Tibial nerve (tissue), 4 donors: ENCODE measurements at regions not wholly inside any gene's neighbourhood (a gene's known extent, or its start where the extent isn't known, plus 50 kb on each side); places are given as distances from the start of the nearest gene placed in this dataset.

ENCODE experiments used
- DNase-seq, 2 donors: peaks; one replicate each; pipeline ENCODE4 v3.0.0-alpha.2; 2019; ENCODE audit warnings: low spot score in 2 of 2
- H3K27ac ChIP-seq, 4 donors: fragments of 200-600 bp; sonication (generic) in 3 of 4; one replicate each; pipeline ENCODE4 v1.5.1; 2017 to 2019; ENCODE audit warnings: mild to moderate bottlenecking in 1 of 4
- H3K27me3 ChIP-seq, 2 donors: fragments of 200-600 bp; sonication (generic) in 1 of 2; one replicate each; pipeline versions ENCODE4 v1.5.1 to v1.6.0; 2017 to 2019
- H3K36me3 ChIP-seq, 3 donors: fragments of 200-600 bp; sonication (generic); one replicate each; pipeline ENCODE4 v1.5.1; 2018 to 2019
- H3K4me1 ChIP-seq, 4 donors: fragments of 200-600 bp; sonication (generic) in 3 of 4; one replicate each; pipeline ENCODE4 v1.5.1; 2017 to 2019
- H3K4me3 ChIP-seq, 4 donors: fragments of 200-600 bp; sonication (generic) in 3 of 4; one replicate each; pipeline ENCODE4 v1.5.1; 2017 to 2019; ENCODE audit warnings: mild to moderate bottlenecking in 1 of 4, moderate library complexity in 1 of 4
- H3K9me3 ChIP-seq, 4 donors: fragments of 200-600 bp; sonication (generic) in 3 of 4; one replicate each; pipeline ENCODE4 v1.5.1; 2017 to 2019
- CTCF ChIP-seq, 5 experiments: fragments of 200-600 bp in 3 of 5; fragments of 450-650 bp in 2 of 5; sonication (generic) in 3 of 5; IDR thresholded peaks; one replicate each; pipeline ENCODE4 v1.5.1; 2016 to 2019; ENCODE audit warnings: antibody characterized with exemption in 5 of 5, mild to moderate bottlenecking in 3 of 5, moderate library complexity in 2 of 5
- EP300 ChIP-seq, 2 donors: sonication (generic); formaldehyde crosslinking; IDR thresholded peaks; one replicate each; pipeline ENCODE4 v1.6.1; 2017; ENCODE audit warnings: antibody characterized with exemption in 2 of 2, mild to moderate bottlenecking in 1 of 2
- POLR2A ChIP-seq, 2 donors: fragments of 450-650 bp; IDR thresholded peaks; one replicate each; pipeline ENCODE4 v1.6.1; 2017; ENCODE audit warnings: antibody characterized with exemption in 2 of 2, mild to moderate bottlenecking in 2 of 2, moderate library complexity in 2 of 2
- WGBS, 2 donors: methylation state at CpG; one replicate each; pipeline ENCODE4 v1.1.5; 2018; 5-methylcytosine and 5-hydroxymethylcytosine counted together

- Histone ChIP-seq H3K4me3 (no peak overlapping the region), H3K27ac (no peak overlapping the region), H3K4me1 (no peaks in the 10 kb centered on the region), H3K9me3 (no peaks in the 10 kb centered on the region), H3K36me3 (no peaks in the 10 kb centered on the region), H3K27me3 (no peaks in the 10 kb centered on the region)
- WGBS, 2 donors, result 64 to 67% methylated on average over 4 of the region's 4 CpGs
- TF ChIP-seq POLR2A (IDR thresholded peaks at IDR 0.05), result no peak
- TF ChIP-seq EP300 (IDR thresholded peaks at IDR 0.05), result no peak
- no peak for TF ChIP-seq CTCF (IDR thresholded peaks at IDR 0.05)
- DNase-seq, result no peak
Observed at GRCh38 chr5:89901983-89902382, 507.6 kb downstream of the CETN3 start.

DNA sequence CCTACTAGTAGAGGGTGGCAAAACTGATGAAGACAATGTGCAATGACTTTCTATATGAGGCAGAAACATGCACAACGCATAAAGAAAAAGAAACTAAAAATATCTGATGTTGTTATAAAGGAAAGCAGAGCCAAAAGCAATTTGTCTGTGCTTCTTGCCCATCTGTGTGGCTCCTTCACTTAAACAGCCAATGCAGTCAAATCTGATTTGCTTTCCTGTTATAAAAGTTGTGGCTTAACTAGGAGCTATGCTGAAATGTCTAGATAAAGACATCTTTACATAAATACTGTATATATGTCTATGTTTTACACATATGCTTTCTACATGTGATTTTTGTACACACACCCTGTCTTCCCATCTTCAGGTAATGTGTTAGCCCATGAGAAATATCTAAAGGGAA is 508.2 kb downstream of the CETN3 start:
- 67 to 68% methylated on average over 1 of the region's 1 CpG for WGBS, 2 donors
- peak overlapping the region in 1 of 4 donors; percentile 26 for H3K27ac ChIP-seq
- no peak for DNase-seq

GRCh38 chr5:89900346-89900745 is 509.2 kb downstream of the CETN3 start:
- no peak overlapping the region for H3K27ac ChIP-seq
- H3K4me3 ChIP-seq, result no peak overlapping the region
- H3K27me3 ChIP-seq, result no peaks in the 10 kb centered on the region
- peaks cover 0 to 13% (median 2%) of the 10 kb centered on the region in 4 donors for H3K9me3 ChIP-seq
- H3K36me3 ChIP-seq, result no peaks in the 10 kb centered on the region
- 84 to 88% methylated on average over 1 of the region's 1 CpG for WGBS, 2 donors
- H3K4me1 ChIP-seq, result no peaks in the 10 kb centered on the region
- TF ChIP-seq POLR2A (IDR thresholded peaks at IDR 0.05), result no peak
- no peak for TF ChIP-seq EP300 (IDR thresholded peaks at IDR 0.05)
- TF ChIP-seq CTCF (IDR thresholded peaks at IDR 0.05), result no peak
- DNase-seq, result no peak

More for the DNA sequence above, 508.2 kb downstream of the CETN3 start:
- no peaks in the 10 kb centered on the region for H3K36me3 ChIP-seq
- no peak overlapping the region for H3K4me3 ChIP-seq
- TF ChIP-seq EP300 (IDR thresholded peaks at IDR 0.05) (no peak), POLR2A (IDR thresholded peaks at IDR 0.05) (no peak), CTCF (IDR thresholded peaks at IDR 0.05) (no peak)
- no peaks in the 10 kb centered on the region for H3K27me3 ChIP-seq
- peaks cover 0 to 3% (median 0%) of the 10 kb centered on the region in 4 donors for H3K9me3 ChIP-seq
- H3K4me1 ChIP-seq, result no peaks in the 10 kb centered on the region

GRCh38 chr5:89899559-89899958 is 510.0 kb downstream of the CETN3 start:
- Histone ChIP-seq H3K27ac (no peak overlapping the region), H3K4me3 (no peak overlapping the region), H3K4me1 (no peaks in the 10 kb centered on the region), H3K9me3 (peaks cover 0 to 19% (median 2%) of the 10 kb centered on the region in 4 donors), H3K36me3 (no peaks in the 10 kb centered on the region), H3K27me3 (no peaks in the 10 kb centered on the region)
- TF ChIP-seq POLR2A (IDR thresholded peaks at IDR 0.05) (no peak), EP300 (IDR thresholded peaks at IDR 0.05) (no peak), CTCF (IDR thresholded peaks at IDR 0.05) (no peak)
- DNase-seq, result no peak

- no peak overlapping the region for H3K27ac ChIP-seq
- TF ChIP-seq EP300 (IDR thresholded peaks at IDR 0.05), result no peak
- no peak for TF ChIP-seq CTCF (IDR thresholded peaks at IDR 0.05)
- TF ChIP-seq POLR2A (IDR thresholded peaks at IDR 0.05), result no peak
- no peak overlapping the region for H3K4me3 ChIP-seq
- no peaks in the 10 kb centered on the region for H3K4me1 ChIP-seq
- no peaks in the 10 kb centered on the region for H3K27me3 ChIP-seq
- H3K9me3 ChIP-seq, result peaks cover 0 to 46% (median 2%) of the 10 kb centered on the region in 4 donors
- DNase-seq, result no peak
- no peaks in the 10 kb centered on the region for H3K36me3 ChIP-seq
- 71 to 86% methylated on average over 2 of the region's 2 CpGs for WGBS, 2 donors
Observed at GRCh38 chr5:89893546-89893945, 516.0 kb downstream of the CETN3 start.
